Epithelial cell of proximal tubule (primary cell): ENCODE measurements at regions not wholly inside any gene's neighbourhood (a gene's known extent, or its start where the extent isn't known, plus 50 kb on each side); places are given as distances from the start of the nearest gene placed in this dataset.

ENCODE experiments used
- DNase-seq: peaks from one replicate; pipeline ENCODE4 v3.0.0-alpha.2; 2011; ENCODE audit warnings: low read depth
- H3K4me3 ChIP-seq: 2 replicates; pipeline ENCODE4 v1.5.1; 2011; ENCODE audit warnings: low read depth, mild to moderate bottlenecking, low read length
- TF ChIP-seq, protein P1 (sequence below): conservative IDR thresholded peaks from 2 replicates; pipeline ENCODE4 v1.5.1; 2012; ENCODE audit warnings: low read depth, mild to moderate bottlenecking, low read length

DNA sequence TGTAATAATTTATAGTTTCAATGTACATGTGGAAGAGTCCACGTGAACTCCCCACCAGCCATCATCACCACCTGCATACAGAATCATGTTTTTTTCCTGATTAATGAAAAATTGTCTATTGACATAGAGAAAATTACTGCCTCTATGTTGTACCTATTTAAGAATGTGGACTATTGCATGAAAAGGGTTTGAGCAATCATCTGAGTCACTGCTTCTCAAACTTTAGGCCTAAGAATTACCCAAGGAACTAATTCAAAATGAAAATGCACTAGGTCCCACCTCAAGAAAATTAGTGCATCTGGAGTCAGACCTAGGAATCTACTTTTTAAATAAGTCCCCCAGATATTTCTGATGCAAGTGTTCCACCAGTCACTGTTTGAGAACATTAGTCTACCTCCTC, 709.3 kb downstream of the MAT2B start:
- TF ChIP-seq, protein P1, sequence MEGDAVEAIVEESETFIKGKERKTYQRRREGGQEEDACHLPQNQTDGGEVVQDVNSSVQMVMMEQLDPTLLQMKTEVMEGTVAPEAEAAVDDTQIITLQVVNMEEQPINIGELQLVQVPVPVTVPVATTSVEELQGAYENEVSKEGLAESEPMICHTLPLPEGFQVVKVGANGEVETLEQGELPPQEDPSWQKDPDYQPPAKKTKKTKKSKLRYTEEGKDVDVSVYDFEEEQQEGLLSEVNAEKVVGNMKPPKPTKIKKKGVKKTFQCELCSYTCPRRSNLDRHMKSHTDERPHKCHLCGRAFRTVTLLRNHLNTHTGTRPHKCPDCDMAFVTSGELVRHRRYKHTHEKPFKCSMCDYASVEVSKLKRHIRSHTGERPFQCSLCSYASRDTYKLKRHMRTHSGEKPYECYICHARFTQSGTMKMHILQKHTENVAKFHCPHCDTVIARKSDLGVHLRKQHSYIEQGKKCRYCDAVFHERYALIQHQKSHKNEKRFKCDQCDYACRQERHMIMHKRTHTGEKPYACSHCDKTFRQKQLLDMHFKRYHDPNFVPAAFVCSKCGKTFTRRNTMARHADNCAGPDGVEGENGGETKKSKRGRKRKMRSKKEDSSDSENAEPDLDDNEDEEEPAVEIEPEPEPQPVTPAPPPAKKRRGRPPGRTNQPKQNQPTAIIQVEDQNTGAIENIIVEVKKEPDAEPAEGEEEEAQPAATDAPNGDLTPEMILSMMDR, result no peak
- DNase-seq, result no peak
- no peak overlapping the region for H3K4me3 ChIP-seq

DNA sequence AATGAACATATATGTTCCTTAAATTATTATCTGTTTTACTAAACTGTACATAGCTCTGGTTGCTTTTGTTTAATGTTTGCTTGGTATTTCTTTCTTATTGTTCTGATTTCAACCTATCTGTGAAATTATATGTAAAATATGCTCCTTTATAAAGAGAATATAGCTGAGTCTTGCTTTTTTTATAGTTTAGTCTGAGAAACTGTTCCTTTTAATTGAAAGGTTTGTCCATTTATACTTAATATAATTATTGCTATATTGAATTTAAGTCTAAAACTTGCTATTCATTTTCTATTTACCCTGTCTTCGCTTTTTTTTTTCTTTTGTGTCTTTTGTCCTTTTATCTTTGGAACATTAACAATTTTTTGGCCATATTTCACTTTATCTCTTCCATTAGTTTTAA, 712.0 kb downstream of the MAT2B start:
- no peak overlapping the region for H3K4me3 ChIP-seq
- TF ChIP-seq, protein P1, result no peak
- no peak for DNase-seq

DNA sequence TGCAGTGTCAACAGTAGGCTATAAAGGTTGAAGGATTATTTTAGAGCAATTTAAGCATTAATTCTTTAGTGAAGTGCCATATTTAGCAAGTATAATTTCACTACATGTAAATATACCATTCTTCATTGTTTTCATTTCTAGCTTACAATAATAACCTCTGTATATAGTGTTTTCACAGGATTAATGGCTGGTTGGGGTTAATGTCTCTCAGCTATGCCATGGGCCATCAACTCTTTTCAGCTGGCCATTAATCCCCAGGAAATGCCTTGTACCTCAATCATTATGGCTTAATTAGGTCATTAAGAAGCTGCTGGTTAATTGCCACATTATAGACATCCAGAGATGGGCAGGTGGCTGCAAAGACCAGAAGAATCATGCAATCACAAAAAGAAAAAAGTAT, 715.1 kb downstream of the MAT2B start:
- TF ChIP-seq, protein P1, result no peak
- no peak overlapping the region for H3K4me3 ChIP-seq
- no peak for DNase-seq

DNA sequence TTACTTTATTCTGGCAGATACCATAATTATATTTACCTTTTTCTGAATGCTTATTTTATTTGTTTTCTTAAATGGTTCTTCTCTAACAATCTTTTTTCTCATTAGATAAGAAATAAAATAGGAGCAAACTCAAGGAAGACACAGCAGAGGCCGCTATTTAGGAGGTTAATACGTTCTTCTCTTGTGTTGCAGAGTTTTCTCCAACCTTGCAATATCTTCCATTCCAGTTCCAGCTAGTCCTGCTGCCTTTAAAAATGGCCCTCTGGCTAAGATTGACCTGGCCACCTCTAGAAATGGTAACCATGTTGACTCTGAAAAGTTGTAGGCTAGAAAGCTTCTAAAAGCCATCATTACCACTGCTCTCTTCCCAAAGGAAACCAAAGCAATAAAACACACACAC, 718.8 kb downstream of the MAT2B start:
- DNase-seq, result no peak
- TF ChIP-seq, protein P1, result no peak
- H3K4me3 ChIP-seq, result no peak overlapping the region

DNA sequence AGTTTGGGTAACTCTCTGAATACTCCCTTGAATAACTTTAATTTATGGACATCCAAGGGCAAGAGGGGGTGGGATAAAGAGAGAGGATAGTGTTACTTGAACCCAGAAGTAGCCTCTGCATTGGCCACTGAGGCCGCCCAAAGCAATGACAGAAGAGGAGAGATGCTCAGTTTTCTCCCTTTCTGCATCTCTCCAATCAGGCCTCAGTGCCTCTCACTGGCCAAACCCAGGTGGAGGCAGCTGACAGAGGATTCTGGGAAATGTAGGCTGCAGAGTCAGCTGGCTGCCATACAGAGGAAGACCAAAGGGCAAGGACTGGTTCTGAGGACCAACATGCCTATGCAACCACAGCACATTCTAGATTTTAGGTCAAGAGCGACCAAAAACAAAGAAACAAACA, 719.4 kb downstream of the MAT2B start:
- H3K4me3 ChIP-seq, result no peak overlapping the region
- TF ChIP-seq, protein P1, result no peak
- no peak for DNase-seq

DNA sequence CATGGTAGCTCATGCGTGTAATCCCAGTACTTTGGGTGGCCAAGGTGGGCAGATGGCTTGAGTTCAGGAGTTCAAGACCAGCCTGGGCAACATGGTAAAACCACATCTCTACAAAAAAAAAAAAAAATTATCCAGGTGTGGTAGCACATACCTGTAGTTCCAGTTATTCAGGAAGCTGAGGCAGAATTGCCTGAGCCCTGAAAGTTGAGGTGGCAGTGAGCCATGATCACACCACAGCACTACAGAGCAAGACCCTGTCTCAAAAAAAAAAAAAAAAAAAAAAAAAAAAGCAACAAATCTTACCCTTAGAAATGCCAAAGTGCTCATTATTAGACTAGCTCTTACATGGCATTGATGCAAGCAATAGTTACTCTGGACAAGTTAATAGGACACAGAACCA, 724.9 kb downstream of the MAT2B start:
- no peak overlapping the region for H3K4me3 ChIP-seq
- no peak for DNase-seq
- TF ChIP-seq, protein P1, result no peak

DNA sequence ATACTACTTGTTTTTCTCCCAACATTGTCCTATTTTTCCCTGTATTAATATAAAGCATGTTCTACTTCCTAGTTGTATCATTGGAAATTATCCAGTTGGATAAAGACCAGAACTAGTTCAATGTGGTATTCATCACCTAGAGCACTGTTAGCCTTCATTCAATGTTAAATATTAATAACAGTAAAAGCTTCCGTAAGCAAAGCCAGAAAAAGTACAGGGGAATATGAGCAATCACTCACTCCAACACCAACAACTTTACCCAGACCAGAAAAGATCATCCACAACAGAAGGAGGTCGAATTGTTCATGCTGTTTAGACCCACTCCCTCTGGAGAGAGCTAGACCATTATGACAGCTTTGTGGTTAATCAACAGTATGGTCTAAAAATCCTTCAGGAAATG, 728.4 kb downstream of the MAT2B start:
- TF ChIP-seq, protein P1, result no peak
- DNase-seq, result peak; percentile 62
- no peak overlapping the region for H3K4me3 ChIP-seq
